Colonic mucosa (tissue), 4 donors: ENCODE measurements at regions not wholly inside any gene's neighbourhood (a gene's known extent, or its start where the extent isn't known, plus 50 kb on each side); places are given as distances from the start of the nearest gene placed in this dataset.

Source experiments
- DNase-seq: peaks from one replicate; pipeline ENCODE4 v3.0.0-alpha.2; 2020
- H3K27ac ChIP-seq: fragments of 200-600 bp; one replicate; pipeline ENCODE4 v1.8.0; 2021
- H3K27me3 ChIP-seq: fragments of 200-600 bp; one replicate; pipeline ENCODE4 v1.8.0; 2021
- H3K36me3 ChIP-seq: fragments of 200-600 bp; one replicate; pipeline ENCODE4 v1.8.0; 2021
- H3K4me1 ChIP-seq: fragments of 200-600 bp; one replicate; pipeline ENCODE4 v1.8.0; 2021; ENCODE audit warnings: mild to moderate bottlenecking
- H3K4me3 ChIP-seq: fragments of 200-600 bp; one replicate; pipeline ENCODE4 v1.8.0; 2021
- H3K9ac ChIP-seq, 2 donors: one replicate each; pipeline ENCODE4 v1.7.0; 2013; ENCODE audit warnings: control low read depth in 2 of 2, low read depth in 2 of 2, low read length in 2 of 2
- H3K9me3 ChIP-seq: fragments of 200-600 bp; one replicate; pipeline ENCODE4 v1.8.0; 2021
- intact Hi-C: fragments of 100-400 bp; cut with DNase I; formaldehyde crosslinking; loops from one replicate; pipeline ENCODE4 v1.14.1; 2022
- TF ChIP-seq, protein P1 (sequence below): fragments of 200-600 bp; IDR thresholded peaks from one replicate; pipeline ENCODE4 v1.8.0; 2022; ENCODE audit warnings: antibody characterized with exemption, mild to moderate bottlenecking
- donor health status: healthy.
- donor health status: DM: no; HTN: no; CAD: no.
- donor health status: DM: no; HTN: no; CAD: no.

GRCh38 chr2:57855212-57855611 lies 191.4 kb upstream of the VRK2 start:
- Histone ChIP-seq H3K9me3 (no peaks in the 10 kb centered on the region), H3K4me1 (no peaks in the 10 kb centered on the region), H3K36me3 (no peaks in the 10 kb centered on the region), H3K27ac (no peak overlapping the region), H3K9ac (no peak overlapping the region), H3K27me3 (no peaks in the 10 kb centered on the region), H3K4me3 (no peak overlapping the region)
- TF ChIP-seq, protein P1, sequence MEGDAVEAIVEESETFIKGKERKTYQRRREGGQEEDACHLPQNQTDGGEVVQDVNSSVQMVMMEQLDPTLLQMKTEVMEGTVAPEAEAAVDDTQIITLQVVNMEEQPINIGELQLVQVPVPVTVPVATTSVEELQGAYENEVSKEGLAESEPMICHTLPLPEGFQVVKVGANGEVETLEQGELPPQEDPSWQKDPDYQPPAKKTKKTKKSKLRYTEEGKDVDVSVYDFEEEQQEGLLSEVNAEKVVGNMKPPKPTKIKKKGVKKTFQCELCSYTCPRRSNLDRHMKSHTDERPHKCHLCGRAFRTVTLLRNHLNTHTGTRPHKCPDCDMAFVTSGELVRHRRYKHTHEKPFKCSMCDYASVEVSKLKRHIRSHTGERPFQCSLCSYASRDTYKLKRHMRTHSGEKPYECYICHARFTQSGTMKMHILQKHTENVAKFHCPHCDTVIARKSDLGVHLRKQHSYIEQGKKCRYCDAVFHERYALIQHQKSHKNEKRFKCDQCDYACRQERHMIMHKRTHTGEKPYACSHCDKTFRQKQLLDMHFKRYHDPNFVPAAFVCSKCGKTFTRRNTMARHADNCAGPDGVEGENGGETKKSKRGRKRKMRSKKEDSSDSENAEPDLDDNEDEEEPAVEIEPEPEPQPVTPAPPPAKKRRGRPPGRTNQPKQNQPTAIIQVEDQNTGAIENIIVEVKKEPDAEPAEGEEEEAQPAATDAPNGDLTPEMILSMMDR: no peak
- no peak for DNase-seq
- intact Hi-C loops: no loop called here

- Histone ChIP-seq H3K9me3 (no peaks in the 10 kb centered on the region), H3K4me1 (no peaks in the 10 kb centered on the region), H3K36me3 (no peaks in the 10 kb centered on the region), H3K27me3 (no peaks in the 10 kb centered on the region), H3K27ac (no peak overlapping the region), H3K9ac (no peak overlapping the region), H3K4me3 (no peak overlapping the region)
- TF ChIP-seq, protein P1: no peak
- intact Hi-C loops: no loop called here
- DNase-seq: no peak
Measured at GRCh38 chr2:57859755-57860154, 186.9 kb upstream of the VRK2 start.

- H3K9me3 ChIP-seq: no peaks in the 10 kb centered on the region
- no peaks in the 10 kb centered on the region for H3K27me3 ChIP-seq
- H3K36me3 ChIP-seq: no peaks in the 10 kb centered on the region
- H3K27ac ChIP-seq: no peak overlapping the region
- no peak overlapping the region for H3K4me3 ChIP-seq
- DNase-seq: no peak
- TF ChIP-seq, protein P1: no peak
- H3K9ac ChIP-seq: no peak overlapping the region
- intact Hi-C loops: no loop called here
- H3K4me1 ChIP-seq: no peaks in the 10 kb centered on the region
Measured at GRCh38 chr2:57862153-57862552, 184.5 kb upstream of the VRK2 start.

- no peak overlapping the region for H3K9ac ChIP-seq
- TF ChIP-seq, protein P1: no peak
- no peak for DNase-seq
- H3K27ac ChIP-seq: no peak overlapping the region
- no peaks in the 10 kb centered on the region for H3K36me3 ChIP-seq
- no peaks in the 10 kb centered on the region for H3K4me1 ChIP-seq
- no peak overlapping the region for H3K4me3 ChIP-seq
- no peaks in the 10 kb centered on the region for H3K27me3 ChIP-seq
- H3K9me3 ChIP-seq: no peaks in the 10 kb centered on the region
- intact Hi-C loops: no loop called here
Measured at GRCh38 chr2:57862727-57863126, 183.9 kb upstream of the VRK2 start.

DNA sequence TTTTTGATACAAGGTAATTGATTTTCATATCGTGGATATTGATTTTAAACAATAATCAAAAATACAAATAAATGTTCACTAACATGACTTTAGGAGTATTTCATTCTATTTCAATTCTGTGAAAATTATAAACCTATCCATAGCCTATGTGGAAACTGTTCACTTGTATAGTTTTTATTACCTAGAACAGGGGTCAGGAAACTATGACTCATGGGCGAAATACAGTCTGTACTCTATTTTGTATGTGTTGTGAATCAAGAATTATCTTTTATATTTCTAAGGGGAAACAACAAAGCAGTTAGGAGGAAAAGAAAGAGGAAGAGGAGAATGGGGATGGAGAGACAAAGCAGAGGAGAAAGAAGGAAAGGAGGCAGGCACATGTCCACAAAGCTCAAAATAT lies 181.7 kb upstream of the VRK2 start:
- no peaks in the 10 kb centered on the region for H3K27me3 ChIP-seq
- H3K4me3 ChIP-seq: no peak overlapping the region
- no peaks in the 10 kb centered on the region for H3K4me1 ChIP-seq
- H3K27ac ChIP-seq: no peak overlapping the region
- H3K9ac ChIP-seq: no peak overlapping the region
- no peaks in the 10 kb centered on the region for H3K9me3 ChIP-seq
- H3K36me3 ChIP-seq: no peaks in the 10 kb centered on the region
- intact Hi-C loops: no loop called here
- DNase-seq: no peak
- TF ChIP-seq, protein P1: no peak

DNA sequence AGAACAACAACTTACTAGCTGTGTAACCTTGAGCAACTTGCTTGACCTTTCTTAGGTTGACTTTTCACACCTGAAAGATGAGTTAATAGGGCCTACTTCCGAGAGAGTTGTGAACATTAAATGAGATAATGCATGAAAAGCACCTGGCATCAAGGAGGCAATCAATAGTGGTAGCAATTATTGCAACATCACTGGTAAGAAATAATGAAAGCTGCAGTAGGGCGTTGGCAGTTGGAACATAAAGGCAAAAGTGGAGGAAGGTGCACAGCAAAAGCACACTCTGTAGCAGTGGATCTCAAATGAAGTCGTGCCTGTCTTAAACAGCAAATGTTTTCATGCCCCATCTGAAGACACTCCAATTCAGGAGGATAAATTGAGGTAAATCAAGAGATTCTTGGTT lies 178.9 kb upstream of the VRK2 start:
- intact Hi-C loops: no loop called here
- Histone ChIP-seq H3K9ac (no peak overlapping the region), H3K27me3 (no peaks in the 10 kb centered on the region), H3K4me1 (no peaks in the 10 kb centered on the region), H3K9me3 (no peaks in the 10 kb centered on the region), H3K27ac (no peak overlapping the region), H3K4me3 (no peak overlapping the region), H3K36me3 (no peaks in the 10 kb centered on the region)
- TF ChIP-seq, protein P1: no peak
- DNase-seq: no peak
